ENCODE measurements at regions not wholly inside any gene's neighbourhood (a gene's known extent, or its start where the extent isn't known, plus 50 kb on each side); places are given as distances from the start of the nearest gene placed in this dataset.
"Not testable (repeated sequence)": the region's sequence is repeated elsewhere in the genome, so short reads cannot be mapped to it uniquely, and the experiment has no call there.

GRCh38 chr22:22755778-22756100 is 111.3 kb downstream of the GGTLC2 start:
- no peak for DNase-seq (ENCODE audit: low spot score)
- H3K9me3 ChIP-seq (ENCODE audit: low read depth) = no peaks in the 10 kb centered on the region
- no peaks in the 10 kb centered on the region for H3K4me1 ChIP-seq (ENCODE audit: insufficient read depth)
- H3K27ac ChIP-seq = no peak overlapping the region
- no peak for TF ChIP-seq EZH2 (IDR thresholded peaks at IDR 0.05; ENCODE audit: borderline replicate concordance)
- TF ChIP-seq EZH2phosphoT487 (IDR thresholded peaks at IDR 0.05; ENCODE audit: low read depth, severe bottlenecking, unreplicated experiment) = no peak
- no peak for TF ChIP-seq CTCF (IDR thresholded peaks at IDR 0.05; ENCODE audit: poor library complexity)
- no peaks in the 10 kb centered on the region for H3K9me2 ChIP-seq (replicated peaks; ENCODE audit: insufficient read depth)
- no peaks in the 10 kb centered on the region for H3K27me3 ChIP-seq
- no peaks in the 10 kb centered on the region for H4K20me1 ChIP-seq (ENCODE audit: insufficient read depth, poor library complexity, severe bottlenecking)
- no peak overlapping the region for H2AFZ ChIP-seq
- no peaks in the 10 kb centered on the region for H3K79me2 ChIP-seq
- H3K4me2 ChIP-seq = no peak overlapping the region
- no peaks in the 10 kb centered on the region for H3K36me3 ChIP-seq (replicated peaks; ENCODE audit: insufficient read depth, low read depth)
- no peak overlapping the region for H3K4me3 ChIP-seq

GRCh38 chr22:22756109-22756508 is 111.7 kb downstream of the GGTLC2 start:
- no peaks in the 10 kb centered on the region for H3K36me3 ChIP-seq (replicated peaks; ENCODE audit: insufficient read depth, low read depth)
- no peak overlapping the region for H2AFZ ChIP-seq
- H3K27me3 ChIP-seq = no peaks in the 10 kb centered on the region
- no peak overlapping the region for H3K4me2 ChIP-seq
- no peak for DNase-seq (ENCODE audit: low spot score)
- no peaks in the 10 kb centered on the region for H3K9me2 ChIP-seq (replicated peaks; ENCODE audit: insufficient read depth)
- no peak overlapping the region for H3K27ac ChIP-seq
- H3K4me3 ChIP-seq = no peak overlapping the region
- no peaks in the 10 kb centered on the region for H3K9me3 ChIP-seq (ENCODE audit: low read depth)
- H3K79me2 ChIP-seq = no peaks in the 10 kb centered on the region
- WGBS (ENCODE audit: low lambda C conversion rate, missing lambda C conversion rate) = 92% methylated on average over 3 of the region's 3 CpGs
- TF ChIP-seq EZH2 (IDR thresholded peaks at IDR 0.05; ENCODE audit: borderline replicate concordance) (no peak), CTCF (IDR thresholded peaks at IDR 0.05; ENCODE audit: poor library complexity) (no peak), EZH2phosphoT487 (IDR thresholded peaks at IDR 0.05; ENCODE audit: low read depth, severe bottlenecking, unreplicated experiment) (no peak)
- no peaks in the 10 kb centered on the region for H3K4me1 ChIP-seq (ENCODE audit: insufficient read depth)
- no peaks in the 10 kb centered on the region for H4K20me1 ChIP-seq (ENCODE audit: insufficient read depth, poor library complexity, severe bottlenecking)

GRCh38 chr22:22756551-22757201 is 112.3 kb downstream of the GGTLC2 start:
- not testable (repeated sequence) for H3K9me2 ChIP-seq (replicated peaks; ENCODE audit: insufficient read depth); H3K27ac ChIP-seq; H4K20me1 ChIP-seq (ENCODE audit: insufficient read depth, poor library complexity, severe bottlenecking); H3K79me2 ChIP-seq; DNase-seq (ENCODE audit: low spot score); H3K4me2 ChIP-seq; H3K36me3 ChIP-seq (replicated peaks; ENCODE audit: insufficient read depth, low read depth); H3K27me3 ChIP-seq; H3K9me3 ChIP-seq (ENCODE audit: low read depth); H3K4me1 ChIP-seq (ENCODE audit: insufficient read depth); H3K4me3 ChIP-seq; H2AFZ ChIP-seq
- 82% methylated on average over 3 of the region's 3 CpGs for WGBS (ENCODE audit: low lambda C conversion rate, missing lambda C conversion rate)

GRCh38 chr22:22758101-22758807 is 113.8 kb downstream of the GGTLC2 start:
- H3K4me2 ChIP-seq; H3K27me3 ChIP-seq; H3K9me2 ChIP-seq (replicated peaks; ENCODE audit: insufficient read depth); H3K4me3 ChIP-seq; DNase-seq (ENCODE audit: low spot score); H3K9me3 ChIP-seq (ENCODE audit: low read depth); H3K27ac ChIP-seq; H3K4me1 ChIP-seq (ENCODE audit: insufficient read depth); H3K36me3 ChIP-seq (replicated peaks; ENCODE audit: insufficient read depth, low read depth); H2AFZ ChIP-seq; H3K79me2 ChIP-seq; H4K20me1 ChIP-seq (ENCODE audit: insufficient read depth, poor library complexity, severe bottlenecking): not testable (repeated sequence)
- 40% methylated on average over 6 of the region's 6 CpGs for WGBS (ENCODE audit: low lambda C conversion rate, missing lambda C conversion rate)

Measured in hepatocyte (in vitro differentiated cells).